SK-N-SH treated with all-trans-retinoic acid at 6 μM for 48 hours (cell line): ENCODE measurements at regions not wholly inside any gene's neighbourhood (a gene's known extent, or its start where the extent isn't known, plus 50 kb on each side); places are given as distances from the start of the nearest gene placed in this dataset.

Source experiments
- ATAC-seq: fragments of 200-7000 bp; cut with Tn5 transposase; 3 replicates; pipeline ENCODE4 v1.9.1; 2020; ENCODE audit warnings: mild to moderate bottlenecking, moderate library complexity
- ARNTL ChIP-seq: fragments of 450-650 bp; formaldehyde crosslinking; IDR thresholded peaks from 2 replicates; pipeline ENCODE4 v1.5.0; 2020; ENCODE audit warnings: low read depth, mild to moderate bottlenecking, moderate library complexity, borderline replicate concordance
- BACH2 ChIP-seq: fragments of 250-450 bp; sonication (Bioruptor Pico); IDR thresholded peaks from 2 replicates; pipeline ENCODE4 v1.9.0; 2021; ENCODE audit warnings: mild to moderate bottlenecking, borderline replicate concordance
- CREB5 ChIP-seq: fragments of 250-450 bp; sonication (Bioruptor Pico); IDR thresholded peaks from 2 replicates; pipeline ENCODE4 v1.5.1; 2020; ENCODE audit warnings: low read depth, mild to moderate bottlenecking, moderate library complexity
- CSDC2 ChIP-seq: fragments of 250-450 bp; sonication (Bioruptor Pico); IDR thresholded peaks from 2 replicates; pipeline ENCODE4 v1.5.0; 2020; ENCODE audit warnings: mild to moderate bottlenecking, moderate library complexity
- ESRRG ChIP-seq: fragments of 250-450 bp; sonication (Bioruptor Pico); IDR thresholded peaks from 2 replicates; pipeline ENCODE4 v1.6.1; 2021; ENCODE audit warnings: mild to moderate bottlenecking
- GLIS3 ChIP-seq: fragments of 250-450 bp; sonication (Bioruptor Pico); IDR thresholded peaks from 2 replicates; pipeline ENCODE4 v1.5.0; 2020; ENCODE audit warnings: mild to moderate bottlenecking, moderate library complexity
- POU6F1 ChIP-seq: fragments of 250-450 bp; sonication (Bioruptor Pico); IDR thresholded peaks from 2 replicates; pipeline ENCODE4 v1.8.0; 2021; ENCODE audit warnings: low read depth, mild to moderate bottlenecking, moderate library complexity, borderline replicate concordance
- PPARA ChIP-seq: fragments of 250-450 bp; sonication (Bioruptor Pico); IDR thresholded peaks from 2 replicates; pipeline ENCODE4 v1.5.0; 2020; ENCODE audit warnings: mild to moderate bottlenecking, borderline replicate concordance
- RARB ChIP-seq: fragments of 250-450 bp; sonication (Bioruptor Pico); IDR thresholded peaks from 2 replicates; pipeline ENCODE4 v1.8.0; 2021; ENCODE audit warnings: mild to moderate bottlenecking, moderate library complexity
- SNAI2 ChIP-seq: fragments of 250-450 bp; sonication (Bioruptor Pico); IDR thresholded peaks from 2 replicates; pipeline ENCODE4 v1.5.0; 2020; ENCODE audit warnings: mild to moderate bottlenecking, moderate library complexity
- TCF4 ChIP-seq: fragments of 250-450 bp; sonication (Bioruptor Pico); IDR thresholded peaks from 2 replicates; pipeline ENCODE4 v1.8.0; 2021; ENCODE audit warnings: mild to moderate bottlenecking, moderate library complexity, borderline replicate concordance
- TOX ChIP-seq: fragments of 250-450 bp; sonication (Bioruptor Pico); IDR thresholded peaks from 2 replicates; pipeline ENCODE4 v1.8.0; 2021; ENCODE audit warnings: mild to moderate bottlenecking, moderate library complexity, borderline replicate concordance
- ZC3H10 ChIP-seq: fragments of 250-450 bp; sonication (Bioruptor Pico); IDR thresholded peaks from 2 replicates; pipeline ENCODE4 v1.5.1; 2021; ENCODE audit warnings: mild to moderate bottlenecking, moderate library complexity
- ZFP3 ChIP-seq: fragments of 250-450 bp; sonication (Bioruptor Pico); IDR thresholded peaks from 2 replicates; pipeline ENCODE4 v1.5.0; 2020; ENCODE audit warnings: mild to moderate bottlenecking, moderate library complexity
- ZFP30 ChIP-seq: fragments of 450-650 bp; formaldehyde crosslinking; IDR thresholded peaks from 2 replicates; pipeline ENCODE4 v1.5.0; 2022; ENCODE audit warnings: mild to moderate bottlenecking, moderate library complexity
- ZNF565 ChIP-seq: fragments of 450-650 bp; formaldehyde crosslinking; conservative IDR thresholded peaks from 2 replicates; pipeline ENCODE4 v1.5.0; 2020; ENCODE audit warnings: low read depth, mild to moderate bottlenecking, moderate library complexity
- ZNF70 ChIP-seq: fragments of 450-650 bp; formaldehyde crosslinking; IDR thresholded peaks from 2 replicates; pipeline ENCODE4 v1.5.0; 2020; ENCODE audit warnings: mild to moderate bottlenecking, moderate library complexity
- ZNF8 ChIP-seq: fragments of 450-650 bp; formaldehyde crosslinking; IDR thresholded peaks from 2 replicates; pipeline ENCODE4 v1.5.0; 2020; ENCODE audit warnings: mild to moderate bottlenecking, moderate library complexity
- TF ChIP-seq, protein P1 (sequence below): fragments of 250-450 bp; sonication (Bioruptor Pico); IDR thresholded peaks from 2 replicates; pipeline ENCODE4 v1.5.0; 2020; ENCODE audit warnings: mild to moderate bottlenecking, moderate library complexity
- TF ChIP-seq, protein P2 (sequence below): fragments of 250-450 bp; sonication (Bioruptor Pico); IDR thresholded peaks from 2 replicates; pipeline ENCODE4 v1.5.1; 2021; ENCODE audit warnings: mild to moderate bottlenecking, moderate library complexity

DNA sequence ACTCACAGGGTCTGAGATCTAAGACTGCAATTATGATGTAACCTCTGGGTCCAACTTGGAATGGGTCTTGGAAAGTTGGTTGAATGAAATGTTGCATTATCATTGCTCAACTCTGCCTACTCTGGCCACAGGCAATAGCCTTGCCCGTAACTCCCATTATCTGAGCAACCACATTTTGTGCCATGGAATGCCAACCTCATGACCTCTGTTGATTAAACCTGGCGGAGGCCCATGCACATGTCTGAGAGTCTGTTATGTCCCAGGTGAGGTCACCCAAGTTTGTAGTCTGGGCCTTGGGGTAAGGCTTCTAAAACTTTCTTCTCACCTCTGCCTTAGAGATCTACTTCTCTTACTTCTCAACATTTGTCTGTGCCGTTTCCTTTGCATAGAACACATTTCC, 140.9 kb downstream of the TBX5 start (continued):
- TF ChIP-seq, protein P1, sequence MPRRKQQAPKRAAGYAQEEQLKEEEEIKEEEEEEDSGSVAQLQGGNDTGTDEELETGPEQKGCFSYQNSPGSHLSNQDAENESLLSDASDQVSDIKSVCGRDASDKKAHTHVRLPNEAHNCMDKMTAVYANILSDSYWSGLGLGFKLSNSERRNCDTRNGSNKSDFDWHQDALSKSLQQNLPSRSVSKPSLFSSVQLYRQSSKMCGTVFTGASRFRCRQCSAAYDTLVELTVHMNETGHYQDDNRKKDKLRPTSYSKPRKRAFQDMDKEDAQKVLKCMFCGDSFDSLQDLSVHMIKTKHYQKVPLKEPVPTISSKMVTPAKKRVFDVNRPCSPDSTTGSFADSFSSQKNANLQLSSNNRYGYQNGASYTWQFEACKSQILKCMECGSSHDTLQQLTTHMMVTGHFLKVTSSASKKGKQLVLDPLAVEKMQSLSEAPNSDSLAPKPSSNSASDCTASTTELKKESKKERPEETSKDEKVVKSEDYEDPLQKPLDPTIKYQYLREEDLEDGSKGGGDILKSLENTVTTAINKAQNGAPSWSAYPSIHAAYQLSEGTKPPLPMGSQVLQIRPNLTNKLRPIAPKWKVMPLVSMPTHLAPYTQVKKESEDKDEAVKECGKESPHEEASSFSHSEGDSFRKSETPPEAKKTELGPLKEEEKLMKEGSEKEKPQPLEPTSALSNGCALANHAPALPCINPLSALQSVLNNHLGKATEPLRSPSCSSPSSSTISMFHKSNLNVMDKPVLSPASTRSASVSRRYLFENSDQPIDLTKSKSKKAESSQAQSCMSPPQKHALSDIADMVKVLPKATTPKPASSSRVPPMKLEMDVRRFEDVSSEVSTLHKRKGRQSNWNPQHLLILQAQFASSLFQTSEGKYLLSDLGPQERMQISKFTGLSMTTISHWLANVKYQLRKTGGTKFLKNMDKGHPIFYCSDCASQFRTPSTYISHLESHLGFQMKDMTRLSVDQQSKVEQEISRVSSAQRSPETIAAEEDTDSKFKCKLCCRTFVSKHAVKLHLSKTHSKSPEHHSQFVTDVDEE (CRISPR knock-in tag) = no peak
- TF ChIP-seq SNAI2 (CRISPR knock-in tag) (no peak), ESRRG (CRISPR knock-in tag) (no peak), ZNF8 (CRISPR knock-in tag) (no peak), PPARA (CRISPR knock-in tag) (no peak), ZNF565 (CRISPR knock-in tag) (no peak), ZFP3 (CRISPR knock-in tag) (no peak), ZC3H10 (CRISPR knock-in tag) (no peak), CSDC2 (CRISPR knock-in tag) (no peak), ARNTL (no peak), BACH2 (no peak)

GRCh38 chr12:114263056-114263805, 142.7 kb downstream of the TBX5 start:
- TF ChIP-seq ZNF70 (no peak), PPARA (CRISPR knock-in tag) (no peak), ZFP3 (CRISPR knock-in tag) (no peak)
- TF ChIP-seq, protein P2, sequence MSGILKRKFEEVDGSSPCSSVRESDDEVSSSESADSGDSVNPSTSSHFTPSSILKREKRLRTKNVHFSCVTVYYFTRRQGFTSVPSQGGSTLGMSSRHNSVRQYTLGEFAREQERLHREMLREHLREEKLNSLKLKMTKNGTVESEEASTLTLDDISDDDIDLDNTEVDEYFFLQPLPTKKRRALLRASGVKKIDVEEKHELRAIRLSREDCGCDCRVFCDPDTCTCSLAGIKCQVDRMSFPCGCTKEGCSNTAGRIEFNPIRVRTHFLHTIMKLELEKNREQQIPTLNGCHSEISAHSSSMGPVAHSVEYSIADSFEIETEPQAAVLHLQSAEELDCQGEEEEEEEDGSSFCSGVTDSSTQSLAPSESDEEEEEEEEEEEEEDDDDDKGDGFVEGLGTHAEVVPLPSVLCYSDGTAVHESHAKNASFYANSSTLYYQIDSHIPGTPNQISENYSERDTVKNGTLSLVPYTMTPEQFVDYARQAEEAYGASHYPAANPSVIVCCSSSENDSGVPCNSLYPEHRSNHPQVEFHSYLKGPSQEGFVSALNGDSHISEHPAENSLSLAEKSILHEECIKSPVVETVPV (CRISPR knock-in tag) = no peak
- no peak for ATAC-seq

DNA sequence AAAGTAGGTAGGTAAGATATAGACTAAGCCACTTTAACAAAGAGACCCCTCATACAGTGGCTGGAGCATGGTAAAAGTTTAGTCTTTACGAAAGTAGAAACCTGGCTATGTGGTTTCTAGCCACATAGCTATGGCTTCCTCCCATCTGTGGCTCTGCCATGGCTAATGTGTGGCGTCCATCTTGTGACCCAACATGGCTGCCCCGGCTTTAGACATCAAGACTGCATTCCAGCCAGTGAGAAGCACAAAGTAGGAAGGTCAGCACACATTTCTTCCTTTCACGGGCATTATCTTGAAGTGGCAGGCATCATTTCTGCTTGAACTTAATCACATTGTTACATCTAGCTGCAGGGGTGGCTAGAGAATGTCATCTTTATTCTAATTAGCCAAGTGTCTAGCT, 148.3 kb downstream of the TBX5 start:
- TF ChIP-seq POU6F1 = no peak
- no peak for TF ChIP-seq ZNF70
- no peak for TF ChIP-seq ZNF565 (CRISPR knock-in tag)
- no peak for TF ChIP-seq ARNTL
- no peak for TF ChIP-seq TCF4
- TF ChIP-seq PPARA (CRISPR knock-in tag) = no peak
- no peak for TF ChIP-seq SNAI2 (CRISPR knock-in tag)
- TF ChIP-seq BACH2 = no peak
- TF ChIP-seq CREB5 (CRISPR knock-in tag) = no peak
- no peak for TF ChIP-seq TOX (CRISPR knock-in tag)
- TF ChIP-seq GLIS3 (CRISPR knock-in tag) = no peak
- no peak for TF ChIP-seq RARB (CRISPR knock-in tag)
- no peak for TF ChIP-seq ZC3H10 (CRISPR knock-in tag)
- no peak for TF ChIP-seq ZFP30 (CRISPR knock-in tag)
- TF ChIP-seq, all 23 proteins: peak for 0
- no peak for ATAC-seq

DNA sequence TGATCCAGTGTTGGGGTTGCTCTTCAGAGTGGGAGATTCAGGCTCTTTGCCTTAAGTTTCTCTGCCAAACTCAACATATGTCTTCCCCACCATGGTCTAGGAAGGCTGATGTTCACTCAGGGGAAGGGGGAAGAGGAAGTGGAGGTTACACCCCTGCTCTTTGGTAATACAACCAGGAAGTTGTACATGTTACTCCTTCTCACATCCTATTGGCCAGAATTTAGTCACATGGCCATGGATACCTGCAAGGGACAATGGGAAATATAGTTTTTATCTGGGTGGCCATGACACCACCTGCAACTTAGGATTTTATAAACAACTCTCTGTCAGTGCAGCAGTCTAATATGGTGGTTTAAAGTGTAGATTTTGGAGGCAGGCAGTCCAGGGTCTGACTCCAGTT, 150.9 kb downstream of the TBX5 start:
- no peak for TF ChIP-seq SNAI2 (CRISPR knock-in tag)
- peak; percentile 75 for TF ChIP-seq ZNF70
- no peak for TF ChIP-seq BACH2
- no peak for TF ChIP-seq POU6F1
- TF ChIP-seq ZC3H10 (CRISPR knock-in tag) = no peak
- ATAC-seq = no peak
